Gastrocnemius medialis (tissue), 4 donors: ENCODE measurements at regions not wholly inside any gene's neighbourhood (a gene's known extent, or its start where the extent isn't known, plus 50 kb on each side); places are given as distances from the start of the nearest gene placed in this dataset.

Experiments used
- POLR2A ChIP-seq, 2 donors: fragments of 450-650 bp; IDR thresholded peaks; one replicate each; pipeline ENCODE4 v1.6.1; 2017; ENCODE audit warnings: antibody characterized with exemption in 2 of 2, mild to moderate bottlenecking in 2 of 2, moderate library complexity in 2 of 2
- TF ChIP-seq, protein P1 (sequence below), 5 experiments: fragments of 450-650 bp in 3 of 5; fragments of 200-600 bp in 2 of 5; sonication (generic) in 2 of 5; IDR thresholded peaks in 4 of 5; conservative IDR thresholded peaks in 1 of 5; 1 replicate in 4 of 5; 2 replicates in 1 of 5; pipeline ENCODE4 v1.5.1; 2016 to 2019; ENCODE audit warnings: antibody characterized with exemption in 5 of 5, mild to moderate bottlenecking in 3 of 5, moderate library complexity in 3 of 5

DNA sequence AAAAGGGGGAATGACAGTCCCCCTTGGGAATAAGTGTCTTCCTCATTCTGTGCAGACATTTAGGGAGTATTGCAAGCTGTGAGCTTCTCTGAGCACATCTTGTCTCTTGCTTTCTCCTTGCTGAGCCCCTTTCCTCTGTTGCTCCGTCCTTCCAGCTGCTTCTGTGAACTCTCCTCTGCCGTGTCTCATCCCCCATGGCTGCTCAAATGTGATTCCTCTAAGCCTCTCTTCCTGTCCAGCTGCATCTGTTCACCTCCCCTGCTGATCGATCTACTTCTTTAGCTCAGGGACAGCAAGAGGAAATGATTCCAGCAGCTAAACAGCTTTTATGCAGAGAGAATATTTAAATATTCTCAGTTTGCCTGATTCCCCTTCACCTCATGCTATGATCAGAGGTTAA is 328.0 kb upstream of the DNAJC19 start:
- TF ChIP-seq, protein P1, sequence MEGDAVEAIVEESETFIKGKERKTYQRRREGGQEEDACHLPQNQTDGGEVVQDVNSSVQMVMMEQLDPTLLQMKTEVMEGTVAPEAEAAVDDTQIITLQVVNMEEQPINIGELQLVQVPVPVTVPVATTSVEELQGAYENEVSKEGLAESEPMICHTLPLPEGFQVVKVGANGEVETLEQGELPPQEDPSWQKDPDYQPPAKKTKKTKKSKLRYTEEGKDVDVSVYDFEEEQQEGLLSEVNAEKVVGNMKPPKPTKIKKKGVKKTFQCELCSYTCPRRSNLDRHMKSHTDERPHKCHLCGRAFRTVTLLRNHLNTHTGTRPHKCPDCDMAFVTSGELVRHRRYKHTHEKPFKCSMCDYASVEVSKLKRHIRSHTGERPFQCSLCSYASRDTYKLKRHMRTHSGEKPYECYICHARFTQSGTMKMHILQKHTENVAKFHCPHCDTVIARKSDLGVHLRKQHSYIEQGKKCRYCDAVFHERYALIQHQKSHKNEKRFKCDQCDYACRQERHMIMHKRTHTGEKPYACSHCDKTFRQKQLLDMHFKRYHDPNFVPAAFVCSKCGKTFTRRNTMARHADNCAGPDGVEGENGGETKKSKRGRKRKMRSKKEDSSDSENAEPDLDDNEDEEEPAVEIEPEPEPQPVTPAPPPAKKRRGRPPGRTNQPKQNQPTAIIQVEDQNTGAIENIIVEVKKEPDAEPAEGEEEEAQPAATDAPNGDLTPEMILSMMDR (IDR thresholded peaks at IDR 0.05 in 4 of 5, conservative IDR thresholded peaks at IDR 0.05 in 1 of 5): no peak
- no peak for TF ChIP-seq POLR2A (IDR thresholded peaks at IDR 0.05)
